Hematopoietic multipotent progenitor cell (in vitro differentiated cells): ENCODE measurements at regions not wholly inside any gene's neighbourhood (a gene's known extent, or its start where the extent isn't known, plus 50 kb on each side); places are given as distances from the start of the nearest gene placed in this dataset.
"Not testable (repeated sequence)": the region's sequence is repeated elsewhere in the genome, so short reads cannot be mapped to it uniquely, and the experiment has no call there.

Experiments
- DNase-seq, 3 donors: peaks; one replicate each; pipeline ENCODE4 v3.0.0-alpha.2; 2011 to 2015; ENCODE audit warnings: low read depth in 2 of 3, low spot score in 2 of 3

DNA sequence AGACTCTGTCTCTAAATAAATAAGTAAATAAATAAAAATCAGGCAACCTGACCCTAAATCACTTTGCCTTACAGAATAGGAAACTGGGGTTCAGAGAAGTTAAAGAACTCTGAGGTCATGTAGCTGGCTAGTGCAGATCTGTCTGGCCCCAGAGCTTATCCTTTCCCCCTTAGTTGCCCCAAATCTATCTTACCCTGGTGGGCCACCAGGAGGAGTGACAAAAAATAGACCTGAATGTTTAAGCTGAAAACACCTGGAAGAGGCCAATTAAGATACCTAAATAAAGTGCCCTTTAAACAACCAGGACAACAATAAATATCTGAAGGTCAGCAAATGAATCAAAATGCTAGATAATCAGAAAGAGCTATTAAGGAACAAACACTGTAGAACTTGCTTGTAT is 59.7 kb downstream of the TEX35 start:
- DNase-seq = no peak

GRCh38 chr1:178573330-178573729 is 60.4 kb downstream of the TEX35 start:
- no peak for DNase-seq

GRCh38 chr1:178574345-178574744 is 61.4 kb downstream of the TEX35 start:
- no peak for DNase-seq

DNA sequence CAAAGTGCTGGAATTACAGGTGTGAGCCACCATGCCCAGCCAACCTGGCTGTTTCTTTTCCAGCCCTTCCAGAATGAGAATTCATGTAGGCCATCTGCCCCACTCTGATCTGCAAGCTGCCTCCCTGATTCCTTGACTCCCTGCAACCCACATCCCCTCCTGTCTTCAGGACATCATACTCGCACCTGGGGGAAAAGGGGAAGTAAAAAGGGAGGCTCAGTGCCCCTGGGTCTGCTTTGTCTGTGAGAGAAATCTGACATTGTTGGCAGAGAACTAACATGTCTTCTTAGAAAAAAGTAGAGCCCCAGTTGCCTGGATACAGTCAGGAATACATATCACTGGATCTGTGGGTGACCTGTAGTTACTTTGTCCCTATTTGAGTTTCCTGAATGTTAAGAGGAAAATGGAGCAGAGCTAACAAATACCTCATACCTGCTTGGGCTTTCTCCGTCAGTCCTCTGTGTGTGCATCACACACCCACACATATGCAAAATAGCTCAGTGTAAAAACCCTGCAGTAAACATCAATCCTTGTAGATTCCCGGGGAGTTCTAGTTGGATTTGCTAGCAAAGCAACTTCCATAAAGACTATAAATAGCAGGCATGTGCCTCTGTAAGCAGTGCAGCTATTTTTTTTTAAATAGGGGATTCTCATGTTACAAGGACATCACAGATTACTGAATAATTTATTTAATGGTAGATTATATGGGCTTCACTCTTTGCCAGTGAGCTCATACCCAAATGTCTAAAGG is 62.9 kb downstream of the TEX35 start:
- DNase-seq = peak in 1 of 3 donors; percentile 2

- no peak for DNase-seq
Measured at GRCh38 chr1:178576841-178577240, 63.9 kb downstream of the TEX35 start.

DNA sequence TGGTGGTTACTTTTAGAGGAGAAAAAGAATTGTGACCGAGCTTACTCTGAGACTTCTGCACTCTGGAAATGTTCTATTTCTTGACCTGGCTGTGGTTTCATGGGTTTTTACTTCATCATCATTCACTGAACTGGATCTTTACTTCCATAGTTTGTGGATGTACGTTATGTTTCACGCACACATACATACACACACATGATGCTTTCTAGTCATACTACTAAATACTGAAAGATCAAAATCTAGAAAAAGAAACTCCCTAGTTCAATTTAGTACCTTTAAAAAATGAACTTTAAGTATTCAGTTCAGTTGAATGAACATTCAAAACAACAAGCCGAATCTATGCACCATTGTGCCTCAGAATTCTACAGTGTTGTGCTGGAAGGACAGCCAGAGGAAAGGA is 65.0 kb downstream of the TEX35 start:
- no peak for DNase-seq

DNA sequence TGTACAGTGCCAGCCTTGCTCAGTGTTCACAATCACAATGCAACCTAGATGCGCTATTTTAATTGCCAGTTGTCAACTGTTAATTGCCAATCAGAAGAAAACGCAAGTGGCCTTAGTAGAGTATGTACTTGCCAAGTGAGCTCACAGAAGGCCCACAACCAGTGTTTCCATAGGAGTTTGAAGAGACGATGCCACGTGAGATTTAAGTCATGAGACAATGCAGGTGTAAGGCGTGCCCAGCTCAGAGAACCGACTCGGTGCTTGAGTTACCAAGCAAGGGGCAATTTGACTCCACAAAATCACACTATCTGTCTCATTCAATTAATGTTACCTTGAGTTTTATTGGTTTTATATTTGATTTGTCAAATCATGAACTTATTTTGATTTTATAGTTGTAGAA is 65.6 kb downstream of the TEX35 start:
- no peak for DNase-seq

GRCh38 chr1:178579095-178579494 is 66.2 kb downstream of the TEX35 start:
- no peak for DNase-seq

- no peak for DNase-seq
Measured at GRCh38 chr1:178579562-178579961, 66.7 kb downstream of the TEX35 start.

DNA sequence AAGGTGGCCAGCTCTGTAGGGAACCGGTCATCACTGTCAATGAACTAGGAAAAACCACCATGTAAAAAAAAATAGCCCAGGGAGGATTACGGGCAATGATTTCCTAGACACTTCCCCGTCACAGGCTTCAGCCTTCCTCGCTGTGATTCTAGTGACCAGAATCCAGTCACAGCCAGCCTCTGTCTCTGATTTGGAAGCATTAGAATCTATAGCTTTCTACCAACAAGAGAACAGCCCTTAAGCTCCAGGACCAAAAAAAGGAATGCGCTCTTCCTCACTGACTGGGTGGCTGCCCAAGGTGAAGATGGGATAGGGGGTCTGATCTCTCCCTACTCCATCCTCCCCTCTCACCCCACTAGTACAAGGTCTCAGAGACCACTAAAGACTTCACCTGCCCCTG is 67.2 kb downstream of the TEX35 start:
- no peak for DNase-seq

- DNase-seq = no peak
Measured at GRCh38 chr1:178580876-178581275, 68.0 kb downstream of the TEX35 start.

- no peak for DNase-seq
Measured at GRCh38 chr1:178581351-178582303, 68.7 kb downstream of the TEX35 start.

DNA sequence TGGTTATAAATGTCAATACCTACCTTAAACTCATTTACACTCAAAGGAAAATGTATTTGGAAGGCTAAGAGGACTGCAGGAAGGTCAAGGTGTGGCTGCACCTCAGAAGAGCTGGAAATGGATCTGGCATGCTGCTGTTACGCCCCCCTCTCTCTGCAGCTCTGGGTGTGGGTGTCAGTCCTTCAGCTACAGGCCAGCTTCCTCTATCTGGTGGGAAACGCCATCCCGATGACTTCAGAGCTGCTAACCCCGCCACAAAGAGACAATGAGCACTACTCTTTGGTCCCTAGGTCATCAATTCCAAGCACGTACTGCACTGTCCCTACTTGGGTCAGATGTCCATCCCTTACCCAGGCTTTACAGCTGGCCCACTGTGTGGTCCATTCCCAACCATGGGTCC is 74.2 kb downstream of the TEX35 start:
- no peak for DNase-seq

- DNase-seq = no peak
Measured at GRCh38 chr1:178587975-178588374, 75.1 kb downstream of the TEX35 start.

- not testable (repeated sequence) for DNase-seq
Measured at GRCh38 chr1:178589042-178589441, 76.1 kb downstream of the TEX35 start.

GRCh38 chr1:178591811-178592210 is 78.9 kb downstream of the TEX35 start:
- DNase-seq = not testable (repeated sequence)

GRCh38 chr1:178593515-178593914 is 80.6 kb downstream of the TEX35 start:
- no peak for DNase-seq

- no peak for DNase-seq
Measured at GRCh38 chr1:178594133-178594532, 81.2 kb downstream of the TEX35 start.

DNA sequence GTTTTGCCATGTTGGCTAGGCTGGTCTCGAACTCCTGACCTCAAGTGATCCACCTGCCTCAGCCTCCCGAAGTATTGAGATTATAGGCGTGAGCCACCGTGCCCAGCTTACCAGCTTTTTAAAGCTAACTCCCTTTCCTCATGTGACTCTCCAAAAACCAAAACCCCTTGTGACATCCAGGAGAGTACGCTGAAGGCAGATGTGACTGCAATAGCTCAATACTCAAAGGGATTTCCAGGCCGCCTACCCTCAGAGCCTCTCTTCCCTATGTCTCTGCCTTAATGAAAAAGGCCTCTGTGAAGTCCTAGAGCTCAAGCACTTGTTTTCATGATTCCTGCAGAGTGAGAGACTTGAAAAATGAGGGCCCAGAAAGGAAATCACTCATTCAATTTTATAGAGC is 82.6 kb downstream of the TEX35 start:
- DNase-seq = no peak

GRCh38 chr1:178599087-178599486 is 86.2 kb downstream of the TEX35 start:
- no peak for DNase-seq

GRCh38 chr1:178599745-178600144 is 86.8 kb downstream of the TEX35 start:
- no peak for DNase-seq

GRCh38 chr1:178603926-178604325 is 91.0 kb downstream of the TEX35 start:
- no peak for DNase-seq
